ENCODE measurements at regions not wholly inside any gene's neighbourhood (a gene's known extent, or its start where the extent isn't known, plus 50 kb on each side); places are given as distances from the start of the nearest gene placed in this dataset.
"Not testable (repeated sequence)": the region's sequence is repeated elsewhere in the genome, so short reads cannot be mapped to it uniquely, and the experiment has no call there.

DNA sequence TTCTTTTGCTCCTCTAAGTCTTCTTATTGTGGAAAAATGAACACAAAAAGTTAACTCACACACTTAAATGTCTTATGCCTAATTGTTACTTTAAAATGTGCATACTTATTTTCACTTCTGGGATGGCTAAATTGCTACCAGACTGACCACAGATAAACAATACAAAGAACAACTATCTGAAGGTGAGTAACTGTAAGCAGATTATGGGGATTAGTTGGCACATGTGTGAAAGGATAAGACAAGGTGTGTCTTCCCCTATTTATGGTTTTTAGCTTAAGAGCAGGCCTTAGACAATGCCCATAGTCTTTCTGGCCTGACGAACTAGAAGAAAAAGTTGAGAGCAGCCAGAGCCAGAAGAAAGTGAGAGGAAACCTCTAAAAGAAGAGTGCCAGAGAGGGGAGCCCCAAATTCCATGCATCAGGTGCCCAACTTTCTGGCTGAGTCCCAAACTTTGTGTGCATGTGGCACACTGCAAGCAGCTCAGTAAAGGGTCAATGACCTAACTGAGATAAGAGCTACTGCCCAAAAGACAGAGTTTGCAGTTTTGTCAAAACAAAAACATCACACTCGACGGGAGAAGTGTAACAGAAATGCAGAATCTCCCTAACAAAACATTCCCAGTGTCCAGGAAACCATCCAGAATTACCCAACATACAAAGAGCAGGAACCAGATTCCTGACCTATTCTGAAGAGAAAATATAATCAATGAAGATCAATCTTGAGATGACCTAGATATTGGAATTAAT lies 375.4 kb downstream of the KCNRG start:
- Histone ChIP-seq H3K27me3 (ENCODE audit: insufficient read depth, low read length) (no peaks in the 10 kb centered on the region), H3K36me3 (ENCODE audit: insufficient read depth, low read depth, low read length) (no peaks in the 10 kb centered on the region), H3K9me3 (ENCODE audit: insufficient read depth, low read depth, low read length) (no peaks in the 10 kb centered on the region), H3K27ac (ENCODE audit: low read length) (no peak overlapping the region), H3K4me3 (ENCODE audit: low read length) (no peak overlapping the region), H3K9ac (ENCODE audit: low read depth, low read length) (no peak overlapping the region), H3K4me1 (ENCODE audit: insufficient read depth, low read length) (peaks cover 33% of the 10 kb centered on the region; the same call in 1 of the 2 replicates)

DNA sequence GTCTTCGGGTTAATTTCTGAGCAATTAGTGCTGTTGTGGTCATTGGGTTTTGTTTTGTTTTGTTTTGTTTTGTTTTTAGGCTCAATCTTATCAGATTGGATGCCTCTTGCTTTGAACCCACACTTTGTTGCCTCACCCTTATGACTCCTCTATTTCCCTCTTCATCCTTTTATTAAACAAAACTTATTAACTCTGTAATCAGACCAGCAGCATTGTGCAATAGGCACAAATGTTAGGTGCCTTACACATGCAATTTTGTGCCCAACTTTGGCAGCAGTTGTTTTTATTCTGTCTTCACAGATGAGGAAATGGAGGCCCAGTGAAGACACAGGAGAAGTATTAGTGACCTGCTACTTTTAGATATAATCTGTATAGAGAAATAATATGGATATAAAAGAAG lies 377.7 kb downstream of the KCNRG start:
- Histone ChIP-seq H3K27me3 (ENCODE audit: insufficient read depth, low read length) (no peaks in the 10 kb centered on the region), H3K9ac (ENCODE audit: low read depth, low read length) (no peak overlapping the region), H3K27ac (ENCODE audit: low read length) (no peak overlapping the region), H3K9me3 (ENCODE audit: insufficient read depth, low read depth, low read length) (no peaks in the 10 kb centered on the region), H3K4me1 (ENCODE audit: insufficient read depth, low read length) (peaks cover 21% of the 10 kb centered on the region; the same call in 1 of the 2 replicates), H3K4me3 (ENCODE audit: low read length) (no peak overlapping the region), H3K36me3 (ENCODE audit: insufficient read depth, low read depth, low read length) (no peaks in the 10 kb centered on the region)

DNA sequence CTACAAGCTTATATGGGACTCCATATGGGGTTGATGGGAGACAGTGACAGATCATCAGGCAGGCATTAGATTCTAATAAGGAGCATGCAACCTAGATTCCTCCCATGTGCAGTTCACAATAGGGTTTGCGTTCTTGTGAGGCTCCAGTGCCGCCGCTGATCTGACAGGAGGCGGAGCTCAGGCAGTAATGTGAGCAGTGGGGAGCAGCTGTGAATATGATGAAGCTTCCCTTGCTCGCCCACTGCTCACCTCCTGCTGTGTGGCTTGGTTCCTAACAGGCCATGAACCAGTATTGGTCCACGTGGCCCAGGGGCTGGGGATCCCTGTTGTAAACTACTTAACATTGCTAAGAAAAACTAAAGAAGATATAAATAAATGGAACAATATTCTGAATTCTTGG lies 378.4 kb downstream of the KCNRG start:
- Histone ChIP-seq H3K27ac (ENCODE audit: low read length) (no peak overlapping the region), H3K4me1 (ENCODE audit: insufficient read depth, low read length) (peaks cover 21% of the 10 kb centered on the region; the same call in 1 of the 2 replicates), H3K36me3 (ENCODE audit: insufficient read depth, low read depth, low read length) (no peaks in the 10 kb centered on the region)

DNA sequence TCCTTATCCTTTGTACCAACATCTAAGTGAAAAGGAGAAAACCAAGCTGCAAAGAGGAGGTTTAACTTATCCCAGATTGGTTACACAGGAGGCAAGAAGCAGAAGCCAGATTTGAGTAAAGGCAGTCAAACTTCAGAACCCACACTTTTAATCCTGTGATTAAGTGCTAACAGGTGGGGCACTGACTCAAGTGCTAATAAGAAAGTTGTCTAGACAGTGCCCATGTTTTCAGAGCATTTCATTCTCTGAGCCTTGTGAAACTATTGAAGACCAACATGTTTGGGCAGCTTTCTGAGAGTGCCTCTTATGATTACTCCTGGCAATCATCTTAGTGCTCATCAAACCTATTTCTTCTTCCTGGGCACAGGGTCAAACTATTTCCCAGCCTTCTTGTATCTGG lies 380.8 kb downstream of the KCNRG start:
- Histone ChIP-seq H3K27me3 (ENCODE audit: insufficient read depth, low read length) (no peaks in the 10 kb centered on the region), H3K27ac (ENCODE audit: low read length) (no peak overlapping the region), H3K4me1 (ENCODE audit: insufficient read depth, low read length) (peaks cover 6% of the 10 kb centered on the region; the same call in 1 of the 2 replicates), H3K4me3 (ENCODE audit: low read length) (no peak overlapping the region), H3K9me3 (ENCODE audit: insufficient read depth, low read depth, low read length) (no peaks in the 10 kb centered on the region), H3K9ac (ENCODE audit: low read depth, low read length) (no peak overlapping the region), H3K36me3 (ENCODE audit: insufficient read depth, low read depth, low read length) (no peaks in the 10 kb centered on the region)

More for the DNA sequence above, 378.4 kb downstream of the KCNRG start:
- Histone ChIP-seq H3K9ac (ENCODE audit: low read depth, low read length) (no peak overlapping the region), H3K9me3 (ENCODE audit: insufficient read depth, low read depth, low read length) (no peaks in the 10 kb centered on the region), H3K4me3 (ENCODE audit: low read length) (no peak overlapping the region), H3K27me3 (ENCODE audit: insufficient read depth, low read length) (no peaks in the 10 kb centered on the region)

DNA sequence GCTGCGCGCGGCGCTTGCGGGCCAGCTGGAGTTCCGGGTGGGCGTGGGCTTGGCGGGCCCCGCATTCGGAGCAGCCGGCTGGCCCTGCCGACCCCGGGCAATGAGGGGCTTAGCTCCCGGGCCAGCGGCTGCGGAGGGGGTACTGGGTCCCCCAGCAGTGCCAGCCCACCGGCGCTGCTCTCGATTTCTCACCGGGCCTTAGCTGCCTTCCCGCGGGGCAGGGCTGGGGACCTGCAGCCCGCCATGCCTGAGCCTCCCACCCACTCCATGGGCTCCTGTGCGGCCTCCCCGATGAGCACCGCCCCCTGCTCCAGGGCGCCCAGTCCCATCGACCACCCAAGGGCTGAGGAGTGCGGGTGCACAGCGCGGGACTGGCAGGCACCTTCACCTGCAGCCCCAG lies 381.4 kb downstream of the KCNRG start:
- H3K9me3 ChIP-seq (ENCODE audit: insufficient read depth, low read depth, low read length); H3K9ac ChIP-seq (ENCODE audit: low read depth, low read length); H3K36me3 ChIP-seq (ENCODE audit: insufficient read depth, low read depth, low read length); H3K27me3 ChIP-seq (ENCODE audit: insufficient read depth, low read length); H3K4me3 ChIP-seq (ENCODE audit: low read length); H3K4me1 ChIP-seq (ENCODE audit: insufficient read depth, low read length); H3K27ac ChIP-seq (ENCODE audit: low read length): not testable (repeated sequence)

DNA sequence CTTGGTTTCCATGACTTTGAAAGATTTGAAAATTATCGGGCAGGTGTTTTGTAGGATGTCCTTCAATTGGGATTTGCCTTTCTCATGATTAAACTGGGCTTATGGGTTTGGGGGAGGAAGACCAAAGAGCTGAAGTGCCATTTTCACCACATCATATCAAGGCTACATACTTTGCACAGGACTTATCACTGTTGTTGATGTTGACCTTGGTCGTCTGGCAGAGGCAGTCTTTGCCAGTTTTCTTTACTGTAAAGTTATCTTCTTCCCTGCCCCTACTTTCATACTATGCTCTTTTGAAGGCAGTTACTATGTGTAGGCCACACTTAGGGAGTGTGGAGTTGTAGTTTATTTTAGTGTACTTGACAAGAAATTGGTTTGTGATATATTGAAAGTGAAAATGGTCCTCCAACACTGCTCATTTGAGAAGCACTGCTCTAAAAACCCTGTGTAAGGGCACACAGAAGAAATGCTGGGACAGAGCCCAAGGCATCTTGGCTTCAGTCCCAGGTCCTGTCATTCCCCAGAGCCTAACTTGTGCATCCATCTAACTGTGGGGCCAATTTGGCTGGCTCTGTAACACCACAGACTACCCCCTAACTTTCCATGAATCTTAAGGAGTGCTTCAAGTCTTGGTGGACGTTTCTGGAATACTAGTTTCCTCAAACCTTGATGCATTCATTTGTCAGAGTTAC lies 384.9 kb downstream of the KCNRG start:
- Histone ChIP-seq H3K9ac (ENCODE audit: low read depth, low read length) (no peak overlapping the region), H3K9me3 (ENCODE audit: insufficient read depth, low read depth, low read length) (no peaks in the 10 kb centered on the region), H3K27me3 (ENCODE audit: insufficient read depth, low read length) (no peaks in the 10 kb centered on the region), H3K36me3 (ENCODE audit: insufficient read depth, low read depth, low read length) (no peaks in the 10 kb centered on the region), H3K27ac (ENCODE audit: low read length) (no peak overlapping the region), H3K4me1 (ENCODE audit: insufficient read depth, low read length) (no peaks in the 10 kb centered on the region), H3K4me3 (ENCODE audit: low read length) (no peak overlapping the region)

DNA sequence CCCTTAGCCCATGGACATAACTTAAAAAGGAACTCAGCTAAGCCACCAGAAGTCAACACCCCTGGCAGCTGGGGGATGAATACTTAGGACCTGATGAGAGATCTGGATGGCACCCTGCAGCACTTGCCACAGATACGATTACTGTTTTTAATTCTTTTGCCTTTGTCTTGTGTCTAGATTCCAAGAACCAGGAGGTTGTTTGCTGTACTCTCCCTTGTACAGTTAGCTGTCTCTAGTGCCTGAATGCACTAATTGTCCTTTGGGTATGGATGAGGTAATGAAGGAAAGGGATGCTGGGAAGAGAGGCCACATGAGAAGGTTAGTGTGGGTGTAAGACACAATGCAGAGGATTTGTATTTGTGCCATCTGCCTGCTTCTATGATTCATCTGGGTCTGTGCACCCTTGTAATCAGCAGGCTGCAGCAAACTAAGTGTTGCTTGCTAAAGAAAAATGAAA lies 385.8 kb downstream of the KCNRG start:
- H3K9ac ChIP-seq (ENCODE audit: low read depth, low read length) = no peak overlapping the region
- H3K9me3 ChIP-seq (ENCODE audit: insufficient read depth, low read depth, low read length) = no peaks in the 10 kb centered on the region
- H3K4me1 ChIP-seq (ENCODE audit: insufficient read depth, low read length) = no peaks in the 10 kb centered on the region
- no peaks in the 10 kb centered on the region for H3K27me3 ChIP-seq (ENCODE audit: insufficient read depth, low read length)
- H3K36me3 ChIP-seq (ENCODE audit: insufficient read depth, low read depth, low read length) = no peaks in the 10 kb centered on the region
- H3K4me3 ChIP-seq (ENCODE audit: low read length) = no peak overlapping the region
- H3K27ac ChIP-seq (ENCODE audit: low read length) = no peak overlapping the region

DNA sequence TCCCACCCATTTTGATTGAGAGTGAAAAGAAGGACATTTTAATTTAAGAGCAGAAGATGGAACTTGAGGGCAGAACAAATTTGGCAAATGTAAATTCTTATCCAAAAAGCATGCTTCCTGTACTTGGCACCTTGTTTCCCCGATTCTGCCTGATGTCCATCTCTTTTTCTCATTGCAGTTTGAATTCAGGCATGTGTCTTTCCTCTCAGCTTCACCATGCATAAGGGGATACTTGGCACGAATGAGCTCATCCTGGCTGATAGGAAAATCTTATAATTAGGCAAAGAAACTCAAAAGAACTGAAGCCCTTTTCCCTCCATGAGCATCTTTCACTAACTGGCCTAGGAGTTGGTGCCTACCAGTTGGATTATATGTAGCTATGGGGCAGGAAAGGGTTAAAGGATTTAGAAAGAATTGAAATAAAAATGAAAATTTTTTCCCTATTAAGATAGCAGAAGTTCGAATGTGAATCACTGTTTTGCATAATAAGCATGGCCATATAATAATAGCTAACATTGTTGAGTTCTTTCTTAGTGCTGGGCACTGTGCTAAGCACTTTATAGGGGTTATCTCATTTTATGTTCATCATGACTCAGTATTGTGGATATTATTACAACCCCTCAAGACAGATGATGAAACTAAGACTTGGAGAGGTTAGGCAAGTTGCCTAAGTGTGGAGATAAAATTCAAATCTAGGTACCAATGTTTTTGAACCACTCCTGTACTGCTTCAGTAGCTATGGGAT lies 386.6 kb downstream of the KCNRG start:
- Histone ChIP-seq H3K4me1 (ENCODE audit: insufficient read depth, low read length) (no peaks in the 10 kb centered on the region), H3K36me3 (ENCODE audit: insufficient read depth, low read depth, low read length) (no peaks in the 10 kb centered on the region), H3K27ac (ENCODE audit: low read length) (no peak overlapping the region), H3K9me3 (ENCODE audit: insufficient read depth, low read depth, low read length) (no peaks in the 10 kb centered on the region), H3K9ac (ENCODE audit: low read depth, low read length) (no peak overlapping the region), H3K4me3 (ENCODE audit: low read length) (no peak overlapping the region), H3K27me3 (ENCODE audit: insufficient read depth, low read length) (no peaks in the 10 kb centered on the region)

DNA sequence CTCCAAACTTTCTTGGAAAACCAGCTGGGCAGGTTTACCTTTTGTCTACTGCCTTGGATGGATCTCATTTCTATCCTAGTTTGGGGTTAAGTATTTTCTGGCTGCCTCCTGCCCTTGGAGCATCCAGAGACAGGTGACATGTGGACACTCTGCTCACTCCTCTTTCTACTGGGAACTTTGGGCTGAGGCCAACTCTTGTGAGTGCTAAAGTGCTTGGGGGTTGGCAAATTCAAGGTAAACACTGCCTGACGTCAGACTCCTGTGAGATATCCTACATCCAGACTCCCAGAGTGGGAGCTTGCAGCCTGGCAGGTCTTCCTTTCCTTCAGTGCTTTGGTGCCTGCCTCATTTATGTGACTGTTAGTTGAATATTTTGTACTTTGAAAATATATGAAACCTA lies 388.1 kb downstream of the KCNRG start:
- no peak overlapping the region for H3K4me3 ChIP-seq (ENCODE audit: low read length)
- no peak overlapping the region for H3K9ac ChIP-seq (ENCODE audit: low read depth, low read length)
- no peaks in the 10 kb centered on the region for H3K36me3 ChIP-seq (ENCODE audit: insufficient read depth, low read depth, low read length)
- no peaks in the 10 kb centered on the region for H3K4me1 ChIP-seq (ENCODE audit: insufficient read depth, low read length)
- H3K27ac ChIP-seq (ENCODE audit: low read length) = no peak overlapping the region
- H3K27me3 ChIP-seq (ENCODE audit: insufficient read depth, low read length) = no peaks in the 10 kb centered on the region
- no peaks in the 10 kb centered on the region for H3K9me3 ChIP-seq (ENCODE audit: insufficient read depth, low read depth, low read length)

DNA sequence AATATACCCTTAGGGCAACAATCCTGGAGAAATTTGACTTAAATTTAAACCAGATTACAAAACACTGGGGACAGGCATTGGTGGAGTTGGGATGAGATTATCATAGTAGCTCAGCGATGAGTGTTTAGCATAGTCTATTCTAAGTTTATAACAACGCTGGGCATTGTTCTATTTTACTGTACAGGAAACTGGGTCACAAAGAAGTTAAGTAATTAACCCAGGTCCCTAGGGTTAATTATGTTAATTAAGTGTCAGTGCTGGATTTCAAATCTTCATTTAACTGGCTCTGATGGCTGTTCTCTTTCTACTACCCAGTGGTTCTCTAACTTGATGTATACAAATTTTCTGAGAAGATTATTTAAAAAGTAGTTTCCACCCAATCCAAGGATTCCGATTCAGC lies 388.9 kb downstream of the KCNRG start:
- Histone ChIP-seq H3K27ac (ENCODE audit: low read length) (no peak overlapping the region), H3K36me3 (ENCODE audit: insufficient read depth, low read depth, low read length) (no peaks in the 10 kb centered on the region), H3K4me1 (ENCODE audit: insufficient read depth, low read length) (no peaks in the 10 kb centered on the region), H3K4me3 (ENCODE audit: low read length) (no peak overlapping the region), H3K9me3 (ENCODE audit: insufficient read depth, low read depth, low read length) (no peaks in the 10 kb centered on the region), H3K27me3 (ENCODE audit: insufficient read depth, low read length) (no peaks in the 10 kb centered on the region), H3K9ac (ENCODE audit: low read depth, low read length) (no peak overlapping the region)

DNA sequence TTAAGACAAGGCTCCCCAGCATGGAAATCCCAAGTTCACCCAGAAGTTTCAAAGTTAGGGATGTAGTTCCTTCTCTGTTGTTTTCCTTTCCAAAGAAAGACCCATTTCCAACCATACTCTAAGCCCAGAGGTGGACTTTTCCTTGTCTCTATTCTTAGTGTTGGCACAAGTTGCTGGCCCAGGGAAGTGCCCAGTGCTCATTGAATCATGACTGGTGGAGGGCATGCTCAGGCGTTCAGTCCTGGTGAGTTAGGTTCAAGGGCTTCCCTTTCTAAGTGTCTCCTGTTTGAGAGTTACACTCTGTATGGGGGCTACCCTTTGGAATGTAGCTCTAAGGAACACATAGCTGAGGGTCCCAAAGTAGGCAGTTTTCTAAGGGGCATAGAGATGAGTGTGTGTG lies 389.5 kb downstream of the KCNRG start:
- Histone ChIP-seq H3K36me3 (ENCODE audit: insufficient read depth, low read depth, low read length) (no peaks in the 10 kb centered on the region), H3K4me3 (ENCODE audit: low read length) (no peak overlapping the region), H3K27ac (ENCODE audit: low read length) (no peak overlapping the region), H3K9ac (ENCODE audit: low read depth, low read length) (no peak overlapping the region), H3K9me3 (ENCODE audit: insufficient read depth, low read depth, low read length) (no peaks in the 10 kb centered on the region), H3K4me1 (ENCODE audit: insufficient read depth, low read length) (no peaks in the 10 kb centered on the region), H3K27me3 (ENCODE audit: insufficient read depth, low read length) (no peaks in the 10 kb centered on the region)

Data from iPS-20b (cell line).